HepG2 (cell line): ENCODE measurements at regions not wholly inside any gene's neighbourhood (a gene's known extent, or its start where the extent isn't known, plus 50 kb on each side); places are given as distances from the start of the nearest gene placed in this dataset.

Experiments
- ADNP ChIP-seq: sonication (generic); formaldehyde crosslinking; IDR thresholded peaks from 2 replicates; pipeline ENCODE4 v1.4.0; 2020; ENCODE audit warnings: missing genetic modification reagents
- AHDC1 ChIP-seq: sonication (generic); formaldehyde crosslinking; IDR thresholded peaks from 2 replicates; pipeline ENCODE4 v1.5.1; 2020; ENCODE audit warnings: mild to moderate bottlenecking, missing genetic modification reagents, borderline replicate concordance
- CEBPG ChIP-seq: IDR thresholded peaks from 2 replicates; pipeline ENCODE4 v1.6.1; 2016
- ELF3 ChIP-seq: IDR thresholded peaks from 2 replicates; pipeline ENCODE4 v1.6.1; 2016; ENCODE audit warnings: missing genetic modification reagents, missing compliant biosample characterization
- FOSL2 ChIP-seq: sonication (generic); formaldehyde crosslinking; IDR thresholded peaks from 2 replicates; pipeline ENCODE4 v1.4.0; 2020; ENCODE audit warnings: missing genetic modification reagents
- HNF4G ChIP-seq, 2 experiments: sonication (generic) in 1 of 2; formaldehyde crosslinking in 1 of 2; IDR thresholded peaks; 2 replicates each; pipeline versions ENCODE4 v1.4.0 to v1.6.1; 2011 to 2020; ENCODE audit warnings: borderline replicate concordance in 2 of 2, low read depth in 2 of 2, mild to moderate bottlenecking in 2 of 2, low read length in 1 of 2, missing genetic modification reagents in 1 of 2, moderate library complexity in 1 of 2
- KAT8 ChIP-seq: IDR thresholded peaks from 2 replicates; pipeline ENCODE4 v1.6.1; 2016; ENCODE audit warnings: missing genetic modification reagents, missing compliant biosample characterization
- SMARCE1 ChIP-seq: fragments of 450-650 bp; IDR thresholded peaks from 2 replicates; pipeline ENCODE4 v1.6.1; 2017; ENCODE audit warnings: borderline replicate concordance
- ZNF414 ChIP-seq: sonication (generic); formaldehyde crosslinking; IDR thresholded peaks from 2 replicates; pipeline ENCODE4 v1.5.0; 2020; ENCODE audit warnings: missing genetic modification reagents
- ZNF777 ChIP-seq: sonication (generic); formaldehyde crosslinking; IDR thresholded peaks from 2 replicates; pipeline ENCODE4 v1.4.0; 2020; ENCODE audit warnings: missing genetic modification reagents

- TF ChIP-seq HNF4G (IDR thresholded peaks at IDR 0.05; ENCODE audit: borderline replicate concordance, low read depth, low read length) (0 out of 2 replicates have a peak, but pooled peaks have one; percentile 39), HNF4G (CRISPR knock-in tag; IDR thresholded peaks at IDR 0.05; ENCODE audit: borderline replicate concordance, low read depth) (no peak), ZNF414 (no peak), ELF3 (CRISPR knock-in tag) (peak; percentile 32; the same call in 1 of the 2 replicates), KAT8 (no peak), ADNP (no peak), AHDC1 (CRISPR knock-in tag) (peak; percentile 42; the same call in 1 of the 2 replicates), SMARCE1 (no peak), FOSL2 (CRISPR knock-in tag) (peak; percentile 70), ZNF777 (CRISPR knock-in tag) (no peak), CEBPG (CRISPR knock-in tag) (0 out of 2 replicates have a peak, but pooled peaks have one; percentile 51)
Measured at GRCh38 chr6:143581835-143582480, 70.4 kb upstream of the FUCA2 start (continued).
